ENCODE measurements at regions not wholly inside any gene's neighbourhood (a gene's known extent, or its start where the extent isn't known, plus 50 kb on each side); places are given as distances from the start of the nearest gene placed in this dataset.

GRCh38 chr15:87591582-87591981 is 665.0 kb downstream of the NTRK3 start:
- H3K4me3 ChIP-seq (ENCODE audit: low read depth, low read length): no peak overlapping the region
- no peak for DNase-seq (ENCODE audit: low read depth)
- TF ChIP-seq CTCF (IDR thresholded peaks at IDR 0.05; ENCODE audit: insufficient read depth, low read length): no peak

- H3K4me3 ChIP-seq (ENCODE audit: low read depth, low read length): no peak overlapping the region
- TF ChIP-seq CTCF (IDR thresholded peaks at IDR 0.05; ENCODE audit: insufficient read depth, low read length): no peak
- peak; percentile 27 for DNase-seq (ENCODE audit: low read depth)
Observed at GRCh38 chr15:87591042-87591441, 665.5 kb downstream of the NTRK3 start.

GRCh38 chr15:87589134-87589533 is 667.4 kb downstream of the NTRK3 start:
- no peak for TF ChIP-seq CTCF (IDR thresholded peaks at IDR 0.05; ENCODE audit: insufficient read depth, low read length)
- no peak for DNase-seq (ENCODE audit: low read depth)
- H3K4me3 ChIP-seq (ENCODE audit: low read depth, low read length): no peak overlapping the region

GRCh38 chr15:87582169-87582568 is 674.4 kb downstream of the NTRK3 start:
- DNase-seq (ENCODE audit: low read depth): peak; percentile 24
- TF ChIP-seq CTCF (IDR thresholded peaks at IDR 0.05; ENCODE audit: insufficient read depth, low read length): no peak
- no peak overlapping the region for H3K4me3 ChIP-seq (ENCODE audit: low read depth, low read length)

- no peak overlapping the region for H3K4me3 ChIP-seq (ENCODE audit: low read depth, low read length)
- DNase-seq (ENCODE audit: low read depth): no peak
- TF ChIP-seq CTCF (IDR thresholded peaks at IDR 0.05; ENCODE audit: insufficient read depth, low read length): no peak
Observed at GRCh38 chr15:87579537-87579936, 677.0 kb downstream of the NTRK3 start.

- no peak overlapping the region for H3K4me3 ChIP-seq (ENCODE audit: low read depth, low read length)
- no peak for DNase-seq (ENCODE audit: low read depth)
- no peak for TF ChIP-seq CTCF (IDR thresholded peaks at IDR 0.05; ENCODE audit: insufficient read depth, low read length)
Observed at GRCh38 chr15:87578776-87579175, 677.8 kb downstream of the NTRK3 start.

- TF ChIP-seq CTCF (IDR thresholded peaks at IDR 0.05; ENCODE audit: insufficient read depth, low read length): no peak
- H3K4me3 ChIP-seq (ENCODE audit: low read depth, low read length): no peak overlapping the region
- no peak for DNase-seq (ENCODE audit: low read depth)
Observed at GRCh38 chr15:87577336-87577735, 679.2 kb downstream of the NTRK3 start.

All from fibroblast of the aortic adventitia (primary cell).